Suppressor macrophage (primary cell): ENCODE measurements at regions not wholly inside any gene's neighbourhood (a gene's known extent, or its start where the extent isn't known, plus 50 kb on each side); places are given as distances from the start of the nearest gene placed in this dataset.

Source experiments
- DNase-seq, 4 experiments: peaks; one replicate each; pipeline ENCODE4 v3.0.0-alpha.2; 2020 to 2022

DNA sequence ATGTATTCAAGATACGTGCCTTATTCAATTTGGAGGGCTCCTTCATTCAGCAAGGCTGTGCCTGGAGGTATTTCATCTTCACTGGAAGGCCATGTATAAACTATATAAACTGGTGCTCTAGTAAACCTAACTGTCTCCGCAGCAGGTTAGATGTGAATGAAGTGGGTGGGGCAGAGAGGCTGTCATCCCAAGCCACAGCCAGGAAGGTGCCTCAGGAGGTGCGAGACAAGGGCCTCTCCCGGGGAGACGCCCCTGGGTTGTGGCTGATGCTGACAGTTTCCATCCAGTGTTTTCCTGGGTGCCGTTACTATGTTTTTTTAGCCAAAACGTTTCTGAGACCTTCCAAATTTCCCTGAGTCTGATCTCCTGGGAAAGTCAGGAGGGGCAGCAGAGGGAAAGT lies 221.5 kb upstream of the RPL34 start:
- DNase-seq = no peak

DNA sequence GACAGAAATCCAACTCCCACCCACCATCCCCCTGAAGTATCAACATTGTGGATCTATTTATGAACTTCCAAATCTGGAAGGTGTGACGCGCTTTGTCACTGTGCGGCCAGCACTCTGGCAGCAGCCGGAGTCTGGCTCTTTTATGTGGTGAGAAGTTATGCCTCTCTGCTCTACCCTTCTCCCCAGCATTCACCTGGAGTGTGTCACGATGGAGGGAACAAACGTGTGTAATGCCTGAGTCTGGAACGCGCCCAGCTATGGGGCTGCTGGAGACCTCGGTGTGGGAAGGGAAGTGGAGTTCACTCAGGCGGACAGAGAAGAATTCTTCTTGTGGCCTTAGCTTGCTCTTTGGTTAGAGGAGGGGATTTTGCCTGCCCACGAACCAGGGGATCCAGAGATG lies 222.1 kb upstream of the RPL34 start:
- DNase-seq = no peak

DNA sequence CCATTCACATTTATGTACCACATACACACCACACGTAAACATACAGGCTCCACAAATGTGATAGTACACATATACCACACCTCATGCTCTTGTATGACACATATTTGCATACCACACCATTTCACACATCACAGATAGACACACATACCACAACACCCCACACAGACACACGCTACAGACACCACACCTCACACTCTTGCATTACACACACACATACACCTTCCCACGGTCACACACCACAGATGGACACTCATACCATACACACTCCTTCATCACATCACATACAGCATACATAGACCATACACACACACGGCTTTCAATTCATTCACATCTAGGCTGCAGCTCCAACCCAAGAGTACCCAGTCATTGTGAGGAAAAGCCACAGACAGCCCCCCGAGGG lies 222.5 kb upstream of the RPL34 start:
- DNase-seq = no peak

DNA sequence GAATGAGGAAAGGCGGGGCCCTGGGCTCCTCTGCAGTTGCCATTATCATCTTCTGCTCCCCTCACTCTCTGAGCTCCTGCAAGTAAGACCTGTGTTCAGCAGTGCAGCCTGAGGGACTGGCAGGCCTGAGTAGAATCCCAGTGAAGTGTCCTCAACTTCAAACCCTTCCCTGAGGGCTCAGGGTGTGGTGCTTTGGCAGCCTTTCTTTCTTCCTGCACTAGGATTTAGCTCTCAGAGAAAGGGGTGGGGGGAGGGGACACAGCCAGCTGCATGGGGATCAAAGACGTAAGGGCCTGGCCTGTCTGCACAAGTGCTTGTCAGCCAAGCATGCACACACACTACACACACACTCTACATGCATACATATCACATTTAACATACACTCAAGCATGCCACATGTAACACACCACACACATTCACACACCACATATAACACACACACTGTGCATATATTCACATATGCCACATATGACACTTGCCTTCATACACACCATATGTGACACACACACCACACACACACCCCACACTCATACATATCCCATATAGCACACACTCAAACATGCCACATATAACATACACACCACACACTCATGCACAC lies 223.4 kb upstream of the RPL34 start:
- DNase-seq = no peak

DNA sequence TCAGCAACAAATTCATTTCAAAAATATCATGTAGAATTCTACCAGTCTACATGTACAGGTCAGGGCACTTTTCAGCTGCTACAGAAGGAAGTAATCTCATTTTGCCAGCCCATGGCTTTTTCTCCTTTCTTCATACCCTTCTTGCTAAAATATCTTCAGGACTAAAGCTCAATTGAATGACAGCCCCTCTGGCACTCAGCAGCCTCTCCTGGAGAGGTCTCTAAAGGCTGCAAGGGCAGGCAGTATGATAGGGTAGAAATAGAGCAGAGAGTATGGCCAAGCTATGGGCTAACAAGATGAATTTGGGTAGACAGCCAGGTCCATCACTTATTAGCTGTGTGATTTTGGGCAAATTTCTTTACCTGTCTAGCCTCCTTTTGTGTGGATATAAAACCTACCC lies 224.6 kb upstream of the RPL34 start:
- DNase-seq = no peak

DNA sequence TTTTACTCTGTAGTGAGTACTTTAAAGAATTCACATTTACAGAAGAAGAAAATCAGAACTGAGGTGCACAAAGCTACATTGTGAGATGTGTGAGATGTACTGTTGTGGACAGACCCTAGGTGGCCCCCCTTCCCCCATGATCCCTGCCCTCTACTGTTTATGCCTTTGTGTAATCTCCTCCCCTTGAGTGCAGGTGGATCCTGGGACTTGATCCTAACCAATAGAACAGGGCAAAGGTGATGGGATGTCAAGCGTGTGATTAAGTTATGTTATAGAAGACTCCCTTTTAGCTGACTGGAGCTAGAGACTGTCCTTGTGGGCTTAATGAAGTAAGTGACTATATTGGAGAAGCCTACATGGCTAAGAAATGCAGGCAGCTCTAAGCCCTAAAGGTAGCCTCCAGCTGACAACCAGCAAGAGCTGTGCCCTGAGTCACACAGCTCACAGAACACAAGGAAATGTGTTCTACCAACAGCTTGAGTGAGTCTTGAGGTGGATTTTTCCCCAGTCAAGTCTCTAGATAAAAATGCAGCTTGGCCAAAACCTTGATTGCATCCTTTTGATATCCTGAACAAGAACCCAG lies 225.2 kb upstream of the LEF1 start:
- no peak for DNase-seq

DNA sequence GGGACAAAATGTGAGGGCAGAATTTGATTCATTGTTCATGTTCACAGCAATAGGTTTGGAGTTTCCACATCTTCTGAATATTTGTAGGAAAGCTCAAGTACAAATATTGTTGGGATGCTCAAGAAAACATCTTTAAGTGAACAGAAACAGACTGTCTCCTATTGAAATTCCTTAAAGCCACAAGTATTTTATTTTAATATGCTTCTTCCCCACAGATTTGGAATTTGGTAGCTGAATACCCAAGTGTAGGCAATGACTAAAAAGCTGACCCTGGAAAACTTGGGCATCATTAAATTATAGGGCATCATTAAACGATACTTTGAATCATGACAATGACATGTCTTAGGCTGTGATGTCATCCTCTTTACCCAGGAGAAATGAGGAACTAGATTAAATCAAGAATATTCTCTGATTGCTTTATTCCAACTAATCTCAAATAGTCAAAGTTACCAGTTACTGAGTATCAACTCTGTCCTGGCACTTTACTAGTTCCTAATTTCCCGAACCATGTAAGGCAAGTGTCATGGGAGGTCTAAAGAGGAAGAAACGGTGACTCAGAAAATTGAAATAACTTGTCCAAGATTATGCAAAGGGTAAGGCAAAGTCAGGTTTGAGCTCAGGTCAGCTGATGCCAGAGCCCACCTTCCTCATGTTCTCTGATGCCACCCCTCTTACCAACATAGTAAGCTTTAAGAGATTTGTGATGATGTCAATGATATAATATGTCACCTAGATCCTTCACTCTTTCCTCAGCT lies 223.1 kb upstream of the LEF1 start:
- DNase-seq = peak; percentile 32 to 67 (median 54)

DNA sequence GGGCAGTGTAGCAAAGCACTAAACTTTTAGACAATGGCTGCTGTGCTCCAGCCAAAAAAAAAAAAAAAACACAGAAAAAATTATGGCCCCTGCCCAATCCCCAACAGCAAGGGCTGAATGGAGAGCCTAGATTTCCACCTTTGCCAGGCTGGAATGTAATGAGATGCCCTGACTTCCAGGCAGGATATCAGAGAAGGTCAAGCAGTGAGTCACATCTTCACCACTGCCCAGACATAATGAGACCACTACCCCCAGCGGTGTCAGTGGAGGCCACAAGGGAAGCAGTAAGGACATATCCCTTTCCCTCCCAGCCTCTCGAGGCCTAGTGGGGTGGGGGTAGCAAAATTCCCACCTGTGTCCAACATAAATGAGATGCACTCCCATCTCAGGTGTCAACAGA lies 216.3 kb upstream of the LEF1 start:
- DNase-seq = no peak

DNA sequence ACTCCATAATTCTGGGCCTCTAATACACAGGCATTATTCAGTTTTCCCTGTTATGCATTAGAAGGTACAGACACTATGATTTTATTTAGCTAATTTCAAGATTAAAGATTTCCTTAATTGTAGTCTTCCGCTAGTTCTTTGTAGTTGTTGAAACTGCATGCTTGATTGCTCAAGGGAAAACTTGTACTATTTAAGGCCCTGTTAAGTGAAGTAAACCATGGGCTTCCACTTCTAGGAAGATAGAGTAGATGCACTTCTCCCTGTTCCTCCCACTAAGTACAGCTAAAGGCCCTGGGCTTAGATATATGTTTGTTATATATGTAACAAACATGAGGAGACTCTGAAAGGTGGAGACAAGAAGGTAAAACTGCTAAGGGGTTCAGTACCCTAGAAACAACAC lies 215.8 kb upstream of the LEF1 start:
- no peak for DNase-seq

DNA sequence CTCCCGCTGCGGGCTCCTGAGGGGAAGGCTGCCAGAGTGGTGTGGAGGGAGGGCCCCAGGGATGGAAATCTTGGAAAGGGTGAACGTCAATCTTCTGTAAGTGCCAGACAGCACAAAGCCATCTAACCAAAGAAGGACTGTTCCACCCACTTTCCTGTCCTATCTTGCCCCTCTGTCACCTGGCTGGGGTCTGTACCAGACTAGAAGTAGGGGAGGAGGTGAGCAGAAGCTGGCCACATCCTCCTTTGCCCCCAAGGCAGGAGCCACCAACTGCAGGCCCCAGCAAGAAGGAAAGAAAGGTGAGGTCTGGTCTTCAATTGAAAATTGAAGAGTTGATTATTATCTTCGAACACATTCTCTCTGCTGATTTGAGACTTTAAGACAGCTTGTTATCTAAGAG lies 214.4 kb upstream of the LEF1 start:
- no peak for DNase-seq

DNA sequence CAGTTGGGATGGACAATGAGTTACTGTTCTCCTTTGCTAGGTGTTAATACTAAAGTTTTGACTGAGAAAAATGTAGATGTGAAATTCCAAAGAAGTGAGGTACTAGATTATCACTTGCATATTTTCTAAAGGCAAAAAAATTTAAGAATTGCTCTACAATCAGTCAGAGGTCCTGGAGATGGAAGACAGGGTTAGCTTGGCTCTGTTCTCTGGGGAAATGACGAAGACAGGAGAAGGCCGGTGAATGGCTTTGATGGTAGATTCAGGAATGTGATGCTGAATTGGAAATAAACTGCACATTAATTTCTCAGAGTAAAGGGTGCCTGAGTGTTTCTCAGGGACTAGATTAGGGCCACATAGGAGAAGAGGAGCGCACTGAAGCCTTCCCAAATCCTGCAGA lies 214.0 kb upstream of the LEF1 start:
- no peak for DNase-seq

DNA sequence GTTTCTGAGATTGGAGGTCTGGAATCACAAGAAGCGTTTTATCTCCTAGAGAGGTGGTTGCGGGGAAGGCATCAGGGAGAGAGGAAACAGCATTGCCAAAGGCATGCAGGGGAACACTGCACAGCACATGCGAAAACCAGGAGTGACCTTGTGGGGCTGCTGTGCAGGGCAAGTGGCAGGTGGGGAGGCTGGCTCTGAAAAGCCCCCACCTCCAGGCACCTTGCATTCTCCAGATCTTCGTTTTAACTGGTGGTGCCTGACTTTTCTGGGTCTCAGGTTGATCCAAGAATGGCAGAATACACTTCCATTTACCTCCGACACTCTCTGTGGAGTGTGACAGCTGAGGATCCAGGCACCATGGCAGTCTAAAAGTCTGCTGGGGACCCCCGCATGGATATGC lies 209.4 kb upstream of the LEF1 start:
- no peak for DNase-seq

DNA sequence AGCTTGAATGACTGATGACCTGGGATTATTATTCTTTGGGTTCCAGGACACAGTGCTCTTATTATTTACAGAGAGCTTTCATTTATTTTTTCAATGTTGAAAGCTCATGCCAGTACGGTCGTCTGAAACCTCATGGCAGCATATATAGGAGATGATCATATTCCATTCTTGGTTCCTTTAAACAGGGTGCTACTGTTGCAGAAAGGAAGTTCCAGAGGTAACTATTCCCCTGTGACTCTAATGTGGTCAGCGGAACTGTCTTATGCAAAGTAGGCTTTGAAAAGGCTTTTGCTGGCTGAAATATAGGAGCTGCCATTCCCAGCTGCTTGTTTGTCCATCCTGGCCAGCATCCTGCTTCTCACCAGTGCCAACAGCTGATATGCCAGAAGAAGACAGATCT lies 208.3 kb upstream of the LEF1 start:
- no peak for DNase-seq

DNA sequence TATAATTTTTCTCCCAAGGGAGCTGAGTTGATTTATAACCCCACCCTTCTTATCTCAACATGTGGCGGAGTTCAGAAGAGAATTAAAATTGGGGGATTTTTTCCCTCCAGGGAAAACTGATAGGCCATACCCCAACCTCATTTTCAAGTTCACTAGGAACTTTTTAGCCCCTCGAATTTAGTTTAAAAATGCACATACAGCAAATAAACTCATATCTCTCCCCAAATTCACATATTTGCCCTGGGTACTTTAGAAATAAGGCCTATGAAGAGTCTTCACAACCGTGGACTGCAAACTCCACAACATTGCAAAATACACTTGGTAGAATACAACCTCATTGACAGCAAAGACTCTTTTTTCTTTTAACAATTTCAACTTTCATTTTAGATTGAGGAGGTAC lies 206.7 kb upstream of the LEF1 start:
- no peak for DNase-seq

DNA sequence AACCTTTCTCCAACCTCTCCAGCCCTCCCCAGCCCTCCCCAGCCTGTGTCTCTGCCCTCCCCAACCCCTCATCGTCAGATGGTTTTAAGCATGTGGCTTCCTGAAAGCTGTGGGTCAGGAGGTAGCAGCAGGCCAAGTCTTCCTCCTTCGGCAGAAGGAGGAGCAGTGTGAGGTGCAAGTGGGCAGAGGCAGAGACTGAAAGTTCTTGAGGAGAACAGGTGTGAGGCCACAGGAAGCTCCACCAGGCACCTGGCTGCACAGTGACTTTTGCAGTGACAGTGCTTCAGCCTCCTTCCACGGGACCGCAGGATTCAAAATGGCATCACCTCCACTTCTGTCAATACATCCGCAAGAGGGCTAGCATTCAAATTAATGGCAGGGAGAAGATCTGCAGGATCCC lies 203.9 kb upstream of the LEF1 start:
- no peak for DNase-seq

DNA sequence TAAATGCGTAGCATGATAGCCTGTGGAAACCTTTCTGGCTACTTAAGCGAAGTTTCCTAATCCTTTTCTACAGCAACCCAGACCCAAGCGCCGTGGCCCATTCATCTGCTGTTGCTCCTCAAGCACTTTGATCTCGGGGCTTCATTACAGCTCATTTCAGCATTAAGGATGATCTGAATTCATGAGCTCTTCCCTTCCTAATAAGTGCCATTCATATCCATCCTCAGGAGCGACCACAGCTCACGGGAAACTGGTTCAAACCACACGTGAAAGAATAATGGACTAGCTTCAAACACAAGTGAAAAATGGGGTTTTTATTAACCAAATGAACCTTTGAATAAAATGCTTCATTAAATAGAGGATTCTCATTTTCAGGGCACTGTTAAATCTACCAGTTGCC lies 202.6 kb upstream of the LEF1 start:
- no peak for DNase-seq

DNA sequence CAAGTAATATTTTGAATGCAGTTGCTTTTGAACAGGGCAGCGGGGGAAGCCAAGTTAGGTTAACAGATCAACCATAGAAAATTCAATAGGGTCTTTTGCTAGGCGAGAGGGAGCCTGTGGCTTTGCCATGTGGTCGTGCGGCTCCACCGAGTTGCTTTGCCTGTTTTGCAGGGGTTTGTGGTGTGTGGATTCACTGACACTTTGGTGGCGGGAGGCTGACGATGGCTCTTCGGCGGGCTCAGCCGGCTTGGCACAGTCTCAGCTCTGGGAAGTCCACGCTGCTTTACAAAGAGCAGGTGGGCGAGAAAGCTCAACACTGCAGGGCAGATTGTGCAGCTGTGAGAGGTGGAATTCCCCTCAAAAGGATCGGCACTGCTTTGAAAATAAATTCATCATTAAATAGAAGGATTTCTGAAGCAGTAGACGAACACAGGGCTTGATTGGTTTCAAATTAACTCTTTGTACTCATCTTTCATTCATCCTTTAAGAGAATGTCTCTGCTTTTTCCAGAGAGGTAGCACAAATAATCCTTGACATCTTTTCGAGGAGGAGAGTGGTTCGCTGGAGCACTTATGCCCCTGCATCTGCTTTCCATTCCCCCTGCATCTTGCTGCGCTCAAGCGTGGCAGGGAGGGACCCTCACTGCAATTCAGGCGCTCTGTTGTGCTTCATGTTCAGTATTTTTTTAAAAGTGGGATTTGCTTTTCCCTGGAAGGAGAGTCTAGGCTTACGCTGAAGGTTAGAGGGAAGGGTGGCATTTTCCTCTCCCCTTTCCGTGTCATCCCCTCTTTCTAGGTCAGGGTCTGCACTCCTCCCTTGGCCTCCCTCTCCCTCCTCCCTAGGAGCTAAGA lies 201.8 kb upstream of the LEF1 start:
- no peak for DNase-seq

DNA sequence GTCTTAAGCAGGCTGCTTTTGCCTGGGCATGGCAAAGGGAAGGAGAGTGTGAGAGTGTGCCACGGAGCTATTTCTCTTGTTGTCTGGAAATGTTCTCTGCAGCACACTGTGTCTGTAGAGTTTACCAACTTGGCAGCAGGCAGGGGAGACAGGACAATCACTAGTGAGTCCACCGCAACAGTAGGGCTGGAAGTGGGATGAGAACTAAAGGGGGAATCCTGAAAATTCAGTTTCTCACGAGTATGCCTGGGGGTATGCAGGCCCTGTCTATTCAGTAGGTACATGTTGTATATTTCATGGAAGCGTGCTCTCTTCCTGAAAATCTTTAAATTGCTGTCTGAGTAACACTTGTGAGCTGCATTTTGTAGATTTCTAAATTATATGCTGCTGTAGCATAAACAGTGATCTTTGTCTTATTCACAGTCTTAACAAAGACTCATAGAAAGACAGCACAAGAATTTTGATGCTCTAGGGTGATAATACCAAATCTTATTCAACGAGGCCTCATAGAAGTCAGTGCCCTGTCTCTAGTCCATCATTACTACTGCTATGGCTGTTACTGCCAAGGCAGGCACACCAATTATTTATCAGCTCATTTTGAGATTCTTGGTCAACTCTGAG lies 200.4 kb upstream of the LEF1 start:
- DNase-seq = no peak

DNA sequence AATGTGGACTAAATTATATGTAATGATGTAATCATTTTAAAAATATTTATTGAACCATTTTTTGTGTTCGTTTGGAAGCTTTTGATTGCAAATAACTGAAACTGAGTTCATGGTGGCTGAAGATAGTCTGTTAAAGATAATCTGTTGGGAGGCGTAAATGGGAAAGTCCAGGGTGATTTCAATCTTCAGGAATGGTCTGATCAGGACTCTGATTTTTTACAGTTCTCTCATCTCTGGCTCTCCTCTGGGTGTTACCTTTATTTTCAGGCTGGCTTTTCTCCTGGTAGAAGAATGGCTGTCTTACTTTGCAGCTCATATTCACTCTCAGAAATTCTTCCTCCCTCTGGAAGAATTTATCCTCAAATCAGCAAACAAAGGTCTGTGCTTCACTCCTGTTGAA lies 199.0 kb upstream of the LEF1 start:
- DNase-seq = no peak

DNA sequence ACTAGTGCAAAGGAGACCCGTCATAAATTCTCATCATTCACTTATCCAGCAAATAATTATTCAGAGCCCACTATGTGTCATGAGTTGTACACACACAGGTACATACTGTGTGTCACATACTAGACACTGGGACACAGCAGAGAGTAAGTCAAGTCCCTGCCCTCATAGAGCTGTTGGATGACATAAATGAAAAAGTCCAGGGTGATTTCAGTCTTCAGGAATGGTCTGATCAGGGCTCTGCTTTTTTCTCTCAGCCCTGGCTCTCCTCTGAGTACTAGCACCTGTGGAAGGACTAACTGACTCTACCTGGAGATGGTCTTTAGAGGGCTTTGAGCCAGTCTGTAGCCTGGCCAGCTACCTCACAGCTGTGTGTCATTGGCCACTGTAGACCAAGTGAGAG lies 198.0 kb upstream of the LEF1 start:
- no peak for DNase-seq

DNA sequence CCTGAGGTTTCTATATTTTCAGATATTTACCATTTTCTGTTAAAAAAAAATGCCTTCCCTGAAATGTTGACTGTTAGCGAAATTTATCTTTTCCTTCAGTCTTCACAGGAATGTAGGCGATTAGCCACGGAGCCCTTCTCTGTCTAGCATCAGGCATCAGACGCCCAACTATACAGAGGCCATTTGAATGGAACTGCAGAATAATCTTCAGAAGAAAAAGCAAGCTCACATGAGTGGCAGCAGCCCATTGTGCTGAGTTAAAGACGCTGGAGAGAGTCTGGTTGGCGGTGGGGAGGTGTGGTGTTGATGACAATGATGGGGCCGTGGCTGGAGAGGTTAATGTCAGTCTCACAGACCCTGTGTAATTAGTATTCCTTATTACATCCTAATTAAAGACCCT lies 196.8 kb upstream of the LEF1 start:
- DNase-seq = no peak

DNA sequence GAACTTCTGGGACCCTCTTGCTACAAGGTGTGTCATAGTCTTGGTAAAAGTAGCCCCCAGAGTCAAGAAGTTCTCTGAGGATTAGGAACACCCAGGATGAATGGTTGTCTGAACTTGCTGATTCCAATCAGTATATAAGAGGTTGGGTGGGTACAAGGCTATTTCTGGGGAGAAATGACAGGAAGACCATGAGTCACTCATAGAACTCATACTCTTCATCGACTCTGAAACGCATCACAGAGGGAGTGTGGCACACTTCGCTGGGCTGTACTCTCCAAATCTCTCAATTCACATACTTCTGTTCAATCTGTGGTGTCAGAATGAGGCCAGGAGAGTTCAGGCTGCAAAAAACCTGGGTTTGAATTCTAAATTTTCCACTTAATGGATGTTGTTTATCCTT lies 193.2 kb upstream of the LEF1 start:
- DNase-seq = no peak

DNA sequence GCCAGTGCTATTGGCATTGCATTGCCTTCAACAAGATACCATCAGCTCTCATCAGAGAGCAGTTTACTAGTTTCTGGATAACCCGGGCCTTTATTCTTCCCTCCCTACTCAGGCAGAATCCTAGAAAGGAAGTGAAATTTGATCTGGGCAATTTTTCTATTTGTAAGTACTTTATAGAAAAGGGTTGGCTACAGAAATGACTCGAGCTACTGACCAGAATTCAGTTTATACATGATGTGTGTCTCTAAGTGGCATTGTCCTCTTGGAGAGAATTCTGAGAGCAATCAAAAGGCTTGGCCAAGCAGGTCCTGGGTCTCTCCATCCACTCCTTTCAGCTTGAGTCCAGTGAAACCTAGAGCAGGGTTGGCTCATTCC lies 192.7 kb upstream of the LEF1 start:
- DNase-seq = no peak
